Mucosa of rectum (tissue), 2 donors: ENCODE measurements at regions not wholly inside any gene's neighbourhood (a gene's known extent, or its start where the extent isn't known, plus 50 kb on each side); places are given as distances from the start of the nearest gene placed in this dataset.

Source experiments
- H3K27ac ChIP-seq, 2 donors: one replicate each; pipeline ENCODE4 v1.7.0; 2013; ENCODE audit warnings: inconsistent platforms in 2 of 2, low read depth in 2 of 2, low read length in 2 of 2
- H3K27me3 ChIP-seq, 2 donors: one replicate each; pipeline ENCODE4 v1.7.0; 2013; ENCODE audit warnings: low read length in 2 of 2; ENCODE audit not compliant: control insufficient read depth in 2 of 2, insufficient read depth in 2 of 2
- H3K36me3 ChIP-seq, 2 donors: one replicate each; pipeline ENCODE4 v1.7.0; 2013; ENCODE audit warnings: low read length in 2 of 2; ENCODE audit not compliant: control insufficient read depth in 2 of 2, insufficient read depth in 2 of 2
- H3K4me1 ChIP-seq, 2 donors: one replicate each; pipeline ENCODE4 v1.7.0; 2013; ENCODE audit warnings: low read length in 2 of 2, mild to moderate bottlenecking in 1 of 2; ENCODE audit not compliant: control insufficient read depth in 2 of 2, insufficient read depth in 2 of 2
- H3K4me3 ChIP-seq, 2 donors: one replicate each; pipeline ENCODE4 v1.7.0; 2013; ENCODE audit warnings: low read length in 2 of 2
- H3K9ac ChIP-seq, 2 donors: one replicate each; pipeline ENCODE4 v1.7.0; 2013; ENCODE audit warnings: low read length in 2 of 2, low read depth in 1 of 2, mild to moderate bottlenecking in 1 of 2
- H3K9me3 ChIP-seq, 2 donors: one replicate each; pipeline ENCODE4 v1.7.0; 2013; ENCODE audit warnings: low read length in 2 of 2; ENCODE audit not compliant: control insufficient read depth in 2 of 2
- donor health status: healthy.
- donor health status: Normal muscosa, but diverticular disease.

- no peak overlapping the region for H3K27ac ChIP-seq
Observed at GRCh38 chr3:72529081-72529480, 319.2 kb downstream of the SHQ1 start.

GRCh38 chr3:72523429-72524151, 324.7 kb downstream of the SHQ1 start:
- Histone ChIP-seq H3K4me3 (peak overlapping the region; percentile 10 to 30), H3K27me3 (no peaks in the 10 kb centered on the region), H3K9ac (no peak overlapping the region), H3K36me3 (no peaks in the 10 kb centered on the region), H3K9me3 (no peaks in the 10 kb centered on the region), H3K4me1 (peaks cover 6 to 13% of the 10 kb centered on the region in 2 donors), H3K27ac (peak overlapping the region; percentile 54 to 68)

More at GRCh38 chr3:72529081-72529480, 319.2 kb downstream of the SHQ1 start:
- H3K4me3 ChIP-seq, result no peak overlapping the region
- no peaks in the 10 kb centered on the region for H3K36me3 ChIP-seq
- no peak overlapping the region for H3K9ac ChIP-seq
- H3K4me1 ChIP-seq, result no peaks in the 10 kb centered on the region
- no peaks in the 10 kb centered on the region for H3K27me3 ChIP-seq
- no peaks in the 10 kb centered on the region for H3K9me3 ChIP-seq

- no peaks in the 10 kb centered on the region for H3K9me3 ChIP-seq
- no peak overlapping the region for H3K9ac ChIP-seq
- no peaks in the 10 kb centered on the region for H3K36me3 ChIP-seq
- H3K4me1 ChIP-seq, result peaks cover 6 to 21% of the 10 kb centered on the region in 2 donors
- no peaks in the 10 kb centered on the region for H3K27me3 ChIP-seq
- H3K4me3 ChIP-seq, result no peak overlapping the region
- H3K27ac ChIP-seq, result no peak overlapping the region
Observed at GRCh38 chr3:72520690-72521308, 327.4 kb downstream of the SHQ1 start.

GRCh38 chr3:72519946-72520604, 328.2 kb downstream of the SHQ1 start:
- Histone ChIP-seq H3K27ac (no peak overlapping the region), H3K27me3 (no peaks in the 10 kb centered on the region), H3K9ac (no peak overlapping the region), H3K36me3 (no peaks in the 10 kb centered on the region), H3K4me1 (peaks cover 6 to 21% of the 10 kb centered on the region in 2 donors), H3K9me3 (no peaks in the 10 kb centered on the region), H3K4me3 (no peak overlapping the region)

- H3K9ac ChIP-seq, result no peak overlapping the region
- no peaks in the 10 kb centered on the region for H3K36me3 ChIP-seq
- H3K9me3 ChIP-seq, result no peaks in the 10 kb centered on the region
- H3K27ac ChIP-seq, result peak overlapping the region; percentile 24 to 41
- peaks cover 6 to 16% of the 10 kb centered on the region in 2 donors for H3K4me1 ChIP-seq
- H3K4me3 ChIP-seq, result no peak overlapping the region
- H3K27me3 ChIP-seq, result no peaks in the 10 kb centered on the region
Observed at GRCh38 chr3:72517921-72518424, 330.3 kb downstream of the SHQ1 start.

- no peaks in the 10 kb centered on the region for H3K9me3 ChIP-seq
Observed at GRCh38 chr3:72517336-72517735, 330.9 kb downstream of the SHQ1 start.

GRCh38 chr3:72516361-72516760, 331.9 kb downstream of the SHQ1 start:
- no peaks in the 10 kb centered on the region for H3K9me3 ChIP-seq
- peaks cover 0 to 8% of the 10 kb centered on the region in 2 donors for H3K4me1 ChIP-seq
- H3K36me3 ChIP-seq, result no peaks in the 10 kb centered on the region
- H3K9ac ChIP-seq, result no peak overlapping the region
- H3K27me3 ChIP-seq, result no peaks in the 10 kb centered on the region
- H3K4me3 ChIP-seq, result no peak overlapping the region
- H3K27ac ChIP-seq, result no peak overlapping the region

More at GRCh38 chr3:72517336-72517735, 330.9 kb downstream of the SHQ1 start:
- Histone ChIP-seq H3K4me1 (peaks cover 2 to 9% of the 10 kb centered on the region in 2 donors), H3K36me3 (no peaks in the 10 kb centered on the region), H3K27ac (peak overlapping the region; percentile 24 to 41), H3K9ac (no peak overlapping the region), H3K27me3 (no peaks in the 10 kb centered on the region), H3K4me3 (no peak overlapping the region)

- peaks cover 0 to 8% of the 10 kb centered on the region in 2 donors for H3K4me1 ChIP-seq
Observed at GRCh38 chr3:72515941-72516340, 332.3 kb downstream of the SHQ1 start.

GRCh38 chr3:72515281-72515680, 333.0 kb downstream of the SHQ1 start:
- Histone ChIP-seq H3K36me3 (no peaks in the 10 kb centered on the region), H3K4me3 (no peak overlapping the region), H3K9ac (no peak overlapping the region), H3K27ac (no peak overlapping the region), H3K27me3 (no peaks in the 10 kb centered on the region), H3K9me3 (no peaks in the 10 kb centered on the region), H3K4me1 (peaks cover 0 to 8% of the 10 kb centered on the region in 2 donors)

More at GRCh38 chr3:72515941-72516340, 332.3 kb downstream of the SHQ1 start:
- H3K27me3 ChIP-seq, result no peaks in the 10 kb centered on the region
- no peaks in the 10 kb centered on the region for H3K9me3 ChIP-seq
- H3K36me3 ChIP-seq, result no peaks in the 10 kb centered on the region
- no peak overlapping the region for H3K9ac ChIP-seq
- H3K4me3 ChIP-seq, result no peak overlapping the region
- no peak overlapping the region for H3K27ac ChIP-seq

GRCh38 chr3:72510247-72510646, 338.0 kb downstream of the SHQ1 start:
- no peaks in the 10 kb centered on the region for H3K27me3 ChIP-seq
- H3K9ac ChIP-seq, result no peak overlapping the region

More at GRCh38 chr3:72510247-72510646, 338.0 kb downstream of the SHQ1 start:
- H3K4me1 ChIP-seq, result no peaks in the 10 kb centered on the region
- H3K27ac ChIP-seq, result no peak overlapping the region
- H3K4me3 ChIP-seq, result no peak overlapping the region
- no peaks in the 10 kb centered on the region for H3K9me3 ChIP-seq
- H3K36me3 ChIP-seq, result no peaks in the 10 kb centered on the region
